ENCODE measurements at regions not wholly inside any gene's neighbourhood (a gene's known extent, or its start where the extent isn't known, plus 50 kb on each side); places are given as distances from the start of the nearest gene placed in this dataset.

DNA sequence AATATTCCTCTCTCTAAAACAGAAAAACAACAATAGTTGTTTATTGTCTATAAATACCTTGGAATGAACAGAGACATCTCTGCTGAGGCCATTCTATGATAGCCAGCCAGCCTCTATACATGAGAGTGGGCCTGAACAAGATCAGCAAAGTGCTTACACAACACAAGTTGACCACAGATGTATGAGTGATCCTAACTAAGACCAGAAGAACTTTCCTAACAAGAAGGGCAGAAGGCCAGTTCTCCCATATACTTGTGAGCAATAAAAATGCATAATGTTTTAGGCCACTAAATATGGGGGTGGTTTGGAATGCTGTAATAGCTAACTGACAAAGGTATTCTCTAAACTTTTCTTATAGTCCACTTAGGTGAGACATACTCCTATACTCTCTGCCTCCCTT is 345.7 kb downstream of the SPATA31D1 start:
- Histone ChIP-seq H4K20me1 (ENCODE audit: insufficient read depth, low read length, poor library complexity, severe bottlenecking) (no peaks in the 10 kb centered on the region), H3K9me3 (ENCODE audit: insufficient read depth, low read depth, low read length) (no peaks in the 10 kb centered on the region), H3K4me3 (ENCODE audit: low read length, poor library complexity, severe bottlenecking) (no peak overlapping the region), H3F3A (ENCODE audit: low read depth) (no peaks in the 10 kb centered on the region), H3K27me3 (ENCODE audit: insufficient read depth, low read length, poor library complexity, severe bottlenecking) (no peaks in the 10 kb centered on the region), H2AFZ (ENCODE audit: low read length) (no peak overlapping the region), H3K4me1 (ENCODE audit: insufficient read depth, low read length, poor library complexity, severe bottlenecking) (peaks cover 12% of the 10 kb centered on the region), H3K4me2 (ENCODE audit: low read depth, low read length, poor library complexity, severe bottlenecking) (no peak overlapping the region), H3K36me3 (ENCODE audit: insufficient read depth, low read length) (no peaks in the 10 kb centered on the region), H3K9me2 (replicated peaks; ENCODE audit: low read depth, low read length) (no peaks in the 10 kb centered on the region), H3K79me2 (ENCODE audit: insufficient read depth, low read length) (no peaks in the 10 kb centered on the region), H3K9ac (ENCODE audit: low read depth, low read length, poor library complexity, severe bottlenecking) (no peak overlapping the region)
- TF ChIP-seq EZH2phosphoT487 (IDR thresholded peaks at IDR 0.05; ENCODE audit: borderline replicate concordance), result no peak
- TF ChIP-seq, protein P1, sequence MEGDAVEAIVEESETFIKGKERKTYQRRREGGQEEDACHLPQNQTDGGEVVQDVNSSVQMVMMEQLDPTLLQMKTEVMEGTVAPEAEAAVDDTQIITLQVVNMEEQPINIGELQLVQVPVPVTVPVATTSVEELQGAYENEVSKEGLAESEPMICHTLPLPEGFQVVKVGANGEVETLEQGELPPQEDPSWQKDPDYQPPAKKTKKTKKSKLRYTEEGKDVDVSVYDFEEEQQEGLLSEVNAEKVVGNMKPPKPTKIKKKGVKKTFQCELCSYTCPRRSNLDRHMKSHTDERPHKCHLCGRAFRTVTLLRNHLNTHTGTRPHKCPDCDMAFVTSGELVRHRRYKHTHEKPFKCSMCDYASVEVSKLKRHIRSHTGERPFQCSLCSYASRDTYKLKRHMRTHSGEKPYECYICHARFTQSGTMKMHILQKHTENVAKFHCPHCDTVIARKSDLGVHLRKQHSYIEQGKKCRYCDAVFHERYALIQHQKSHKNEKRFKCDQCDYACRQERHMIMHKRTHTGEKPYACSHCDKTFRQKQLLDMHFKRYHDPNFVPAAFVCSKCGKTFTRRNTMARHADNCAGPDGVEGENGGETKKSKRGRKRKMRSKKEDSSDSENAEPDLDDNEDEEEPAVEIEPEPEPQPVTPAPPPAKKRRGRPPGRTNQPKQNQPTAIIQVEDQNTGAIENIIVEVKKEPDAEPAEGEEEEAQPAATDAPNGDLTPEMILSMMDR (conservative IDR thresholded peaks at IDR 0.05; ENCODE audit: low read length), result no peak

DNA sequence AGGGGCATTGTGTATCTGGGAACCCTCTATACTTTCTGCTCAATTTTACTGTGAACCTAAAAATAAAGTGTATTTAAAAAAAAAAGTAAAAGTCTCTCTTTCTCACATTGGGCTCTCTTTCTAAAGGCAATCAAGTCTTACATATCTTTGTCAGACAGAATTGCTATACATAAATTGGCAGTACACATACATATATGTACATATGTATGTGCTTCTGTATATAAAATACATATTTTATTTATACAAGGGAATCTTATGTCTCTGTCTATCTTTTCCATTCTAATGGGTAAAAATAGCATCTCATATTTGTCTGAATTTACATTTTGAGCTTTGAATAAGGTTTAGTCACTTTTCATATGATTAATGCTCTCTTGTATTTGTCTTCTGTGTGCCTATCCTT is 348.8 kb downstream of the SPATA31D1 start:
- Histone ChIP-seq H3K4me2 (ENCODE audit: low read depth, low read length, poor library complexity, severe bottlenecking) (no peak overlapping the region), H3K79me2 (ENCODE audit: insufficient read depth, low read length) (no peaks in the 10 kb centered on the region), H3K9ac (ENCODE audit: low read depth, low read length, poor library complexity, severe bottlenecking) (no peak overlapping the region), H3K27me3 (ENCODE audit: insufficient read depth, low read length, poor library complexity, severe bottlenecking) (no peaks in the 10 kb centered on the region), H3F3A (ENCODE audit: low read depth) (no peaks in the 10 kb centered on the region), H4K20me1 (ENCODE audit: insufficient read depth, low read length, poor library complexity, severe bottlenecking) (no peaks in the 10 kb centered on the region), H3K36me3 (ENCODE audit: insufficient read depth, low read length) (no peaks in the 10 kb centered on the region), H3K9me2 (replicated peaks; ENCODE audit: low read depth, low read length) (no peaks in the 10 kb centered on the region), H2AFZ (ENCODE audit: low read length) (no peak overlapping the region), H3K9me3 (ENCODE audit: insufficient read depth, low read depth, low read length) (0 out of 2 replicates have a peak, but pooled peaks cover 1% of the 10 kb centered on the region), H3K4me3 (ENCODE audit: low read length, poor library complexity, severe bottlenecking) (no peak overlapping the region), H3K4me1 (ENCODE audit: insufficient read depth, low read length, poor library complexity, severe bottlenecking) (peaks cover 25% of the 10 kb centered on the region)
- TF ChIP-seq, protein P1 (conservative IDR thresholded peaks at IDR 0.05; ENCODE audit: low read length), result no peak
- no peak for TF ChIP-seq EZH2phosphoT487 (IDR thresholded peaks at IDR 0.05; ENCODE audit: borderline replicate concordance)

DNA sequence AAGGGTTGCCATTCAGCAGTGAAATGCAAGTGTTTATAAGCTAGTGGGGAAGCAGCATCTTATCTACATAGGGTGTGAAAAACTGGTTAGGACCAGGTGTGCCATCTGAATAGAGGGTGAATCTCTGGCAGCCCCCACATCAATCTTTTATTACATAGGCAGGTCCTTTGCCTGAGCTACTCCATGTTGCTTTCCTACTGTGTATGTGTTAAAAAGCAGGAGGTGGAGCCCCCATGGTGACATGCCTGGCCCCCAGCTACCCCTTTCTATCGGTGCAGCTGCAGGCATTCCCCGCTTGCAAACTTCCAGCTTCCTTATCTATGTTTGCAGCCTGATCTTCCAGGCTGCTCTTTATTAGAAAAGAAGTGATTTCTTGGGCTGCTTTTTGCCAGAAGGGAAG is 353.5 kb downstream of the SPATA31D1 start:
- no peaks in the 10 kb centered on the region for H3F3A ChIP-seq (ENCODE audit: low read depth)
- no peaks in the 10 kb centered on the region for H3K79me2 ChIP-seq (ENCODE audit: insufficient read depth, low read length)
- no peak overlapping the region for H2AFZ ChIP-seq (ENCODE audit: low read length)
- no peak overlapping the region for H3K4me3 ChIP-seq (ENCODE audit: low read length, poor library complexity, severe bottlenecking)
- no peaks in the 10 kb centered on the region for H4K20me1 ChIP-seq (ENCODE audit: insufficient read depth, low read length, poor library complexity, severe bottlenecking)
- no peaks in the 10 kb centered on the region for H3K27me3 ChIP-seq (ENCODE audit: insufficient read depth, low read length, poor library complexity, severe bottlenecking)
- H3K9me2 ChIP-seq (replicated peaks; ENCODE audit: low read depth, low read length), result no peaks in the 10 kb centered on the region
- H3K4me1 ChIP-seq (ENCODE audit: insufficient read depth, low read length, poor library complexity, severe bottlenecking), result peaks cover 25% of the 10 kb centered on the region
- H3K4me2 ChIP-seq (ENCODE audit: low read depth, low read length, poor library complexity, severe bottlenecking), result no peak overlapping the region
- TF ChIP-seq, protein P1 (conservative IDR thresholded peaks at IDR 0.05; ENCODE audit: low read length), result no peak
- no peak for TF ChIP-seq EZH2phosphoT487 (IDR thresholded peaks at IDR 0.05; ENCODE audit: borderline replicate concordance)
- no peaks in the 10 kb centered on the region for H3K36me3 ChIP-seq (ENCODE audit: insufficient read depth, low read length)
- no peak overlapping the region for H3K9ac ChIP-seq (ENCODE audit: low read depth, low read length, poor library complexity, severe bottlenecking)
- H3K9me3 ChIP-seq (ENCODE audit: insufficient read depth, low read depth, low read length), result peaks cover 22% of the 10 kb centered on the region; the same call in 1 of the 2 replicates

Data from Loucy (cell line).